ENCODE measurements at regions not wholly inside any gene's neighbourhood (a gene's known extent, or its start where the extent isn't known, plus 50 kb on each side); places are given as distances from the start of the nearest gene placed in this dataset.

- TF ChIP-seq CTCF (IDR thresholded peaks at IDR 0.05; ENCODE audit: poor library complexity) (no peak), EZH2 (IDR thresholded peaks at IDR 0.05; ENCODE audit: borderline replicate concordance) (no peak)
Measured at GRCh38 chr7:10756981-10757380, 216.7 kb upstream of the PHF14 start.

Data from hepatocyte (in vitro differentiated cells).